Panc1 (cell line): ENCODE measurements at regions not wholly inside any gene's neighbourhood (a gene's known extent, or its start where the extent isn't known, plus 50 kb on each side); places are given as distances from the start of the nearest gene placed in this dataset.

Source experiments
- ATAC-seq: fragments of 200-7000 bp; cut with Tn5 transposase; 2 replicates; pipeline ENCODE4 v1.9.1; 2020; ENCODE audit warnings: mild to moderate bottlenecking, moderate library complexity
- BruUV-seq: library from RNA; stranded (reverse); fragments of 400-500 nt; replicated peaks from 2 replicates; lab custom pipeline; 2021; lab: Mats Ljungman, UMichigan
- CTCF ChIA-PET: fragments of 300-600 bp; sonication (Branson Sonifier 250); formaldehyde crosslinking; loops from one replicate; lab custom pipeline; 2022; ENCODE audit warnings: antibody characterized with exemption; lab: Charles Lee
- POLR2A ChIA-PET: fragments of 300-600 bp; sonication (Branson Sonifier 250); formaldehyde crosslinking; loops from one replicate; lab custom pipeline; 2022; ENCODE audit warnings: antibody characterized with exemption; lab: Charles Lee
- DNase-seq: peaks from one replicate; pipeline ENCODE4 v3.0.0-alpha.2; 2010; ENCODE audit warnings: low read depth, low spot score
- H3K27ac ChIP-seq: 2 replicates; pipeline ENCODE4 v1.5.1; 2011; ENCODE audit warnings: mild to moderate bottlenecking, low read length, inconsistent platforms
- H3K27me3 ChIP-seq: fragments of 200-500 bp; sonication (Bioruptor generic); 2 replicates; pipeline ENCODE4 v1.6.0; 2014; ENCODE audit warnings: low read length, inconsistent platforms; ENCODE audit not compliant: control insufficient read depth, insufficient read depth
- H3K36me3 ChIP-seq: fragments of 200-500 bp; sonication (Bioruptor generic); 2 replicates; pipeline ENCODE4 v1.5.1; 2014; ENCODE audit warnings: inconsistent platforms, mild to moderate bottlenecking, low read length, moderate library complexity; ENCODE audit not compliant: control insufficient read depth, insufficient read depth
- H3K4me1 ChIP-seq: 2 replicates; pipeline ENCODE4 v1.5.1; 2011; ENCODE audit warnings: inconsistent platforms, mild to moderate bottlenecking, low read length, moderate library complexity; ENCODE audit not compliant: control insufficient read depth, insufficient read depth
- H3K4me3 ChIP-seq, 2 experiments: 2 replicates each; pipeline ENCODE4 v1.5.1; 2011 to 2012; ENCODE audit warnings: low read depth in 2 of 2, low read length in 2 of 2, mild to moderate bottlenecking in 2 of 2, inconsistent platforms in 1 of 2, moderate library complexity in 1 of 2
- H3K9me3 ChIP-seq: fragments of 200-500 bp; sonication (Bioruptor generic); 2 replicates; pipeline ENCODE4 v1.5.1; 2014; ENCODE audit warnings: low read depth, mild to moderate bottlenecking, inconsistent platforms, low read length, moderate library complexity; ENCODE audit not compliant: control insufficient read depth, insufficient read depth
- CTCF ChIP-seq: fragments of 450-650 bp; IDR thresholded peaks from 2 replicates; pipeline ENCODE4 v1.5.1; 2017; ENCODE audit warnings: mild to moderate bottlenecking
- POLR2AphosphoS5 ChIP-seq: IDR thresholded peaks from 2 replicates; pipeline ENCODE4 v1.6.1; 2012; ENCODE audit warnings: mild to moderate bottlenecking, low read depth, low read length, moderate library complexity
- REST ChIP-seq, 2 experiments: IDR thresholded peaks; 2 replicates each; pipeline ENCODE4 v1.6.1; 2011 to 2012; ENCODE audit warnings: low read depth in 2 of 2, control low read depth in 1 of 2, low read length in 1 of 2, mild to moderate bottlenecking in 1 of 2, moderate library complexity in 1 of 2; ENCODE audit not compliant: insufficient read depth in 1 of 2
- SIN3A ChIP-seq: IDR thresholded peaks from 2 replicates; pipeline ENCODE4 v1.6.1; 2012; ENCODE audit warnings: low read depth, mild to moderate bottlenecking, low read length, moderate library complexity, borderline replicate concordance; ENCODE audit not compliant: insufficient read depth
- TCF7L2 ChIP-seq: IDR thresholded peaks from 2 replicates; pipeline ENCODE4 v1.6.1; 2011; ENCODE audit warnings: mild to moderate bottlenecking, low read depth, low read length, inconsistent platforms
- in situ Hi-C: cut with HindIII; loops from 2 replicates; pipeline ENCODE4 v1.10.0; 2016; ENCODE audit warnings: low sequenced_read_pairs, low pct_unique_long_range_greater_than_20kb
- intact Hi-C: fragments of 100-400 bp; cut with micrococcal nuclease; formaldehyde crosslinking; loops from one replicate; pipeline ENCODE4 v1.10.0; 2022; ENCODE audit not compliant: unreplicated experiment

- H3K4me1 ChIP-seq: no peaks in the 10 kb centered on the region
- DNase-seq (no peak), ATAC-seq (no peak)
- H3K4me3 ChIP-seq: no peak overlapping the region
- in situ Hi-C loops (no loop called here), intact Hi-C loops (no loop called here)
- H3K36me3 ChIP-seq: no peaks in the 10 kb centered on the region
- BruUV-seq: no TSS peak
- TF ChIP-seq POLR2AphosphoS5 (no peak), SIN3A (no peak), REST (IDR thresholded peaks at IDR 0.05; ENCODE audit: insufficient read depth in 1 of 2, low read depth in 2 of 2, low read length in 1 of 2) (no peak), CTCF (no peak), TCF7L2 (no peak)
- CTCF ChIA-PET: no interaction called here
- no peak overlapping the region for H3K27ac ChIP-seq
- H3K27me3 ChIP-seq: no peaks in the 10 kb centered on the region
- no peaks in the 10 kb centered on the region for H3K9me3 ChIP-seq
- POLR2A ChIA-PET: no interaction called here
Measured at GRCh38 chr2:164039270-164039669, 303.5 kb upstream of the FIGN start.

- intact Hi-C loops: no loop called here
Measured at GRCh38 chr2:164032995-164033394, 297.2 kb upstream of the FIGN start.

More at GRCh38 chr2:164032995-164033394, 297.2 kb upstream of the FIGN start:
- CTCF ChIA-PET: no interaction called here
- Histone ChIP-seq H3K27ac (no peak overlapping the region), H3K36me3 (no peaks in the 10 kb centered on the region), H3K4me1 (no peaks in the 10 kb centered on the region), H3K4me3 (no peak overlapping the region), H3K9me3 (no peaks in the 10 kb centered on the region), H3K27me3 (no peaks in the 10 kb centered on the region)
- ATAC-seq: no peak
- no peak for TF ChIP-seq SIN3A
- TF ChIP-seq REST (IDR thresholded peaks at IDR 0.05; ENCODE audit: insufficient read depth in 1 of 2, low read depth in 2 of 2, low read length in 1 of 2): no peak
- TF ChIP-seq TCF7L2: no peak
- no peak for TF ChIP-seq CTCF
- TF ChIP-seq POLR2AphosphoS5: no peak
- DNase-seq: no peak
- POLR2A ChIA-PET: no interaction called here
- in situ Hi-C loops: no loop called here
- no TSS peak for BruUV-seq
